Mononuclear cell (primary cell): ENCODE measurements at regions not wholly inside any gene's neighbourhood (a gene's known extent, or its start where the extent isn't known, plus 50 kb on each side); places are given as distances from the start of the nearest gene placed in this dataset.

ENCODE experiments used
- H3K27me3 ChIP-seq: 2 replicates; pipeline ENCODE4 v1.6.0; 2011; ENCODE audit warnings: low read length, control low read depth; ENCODE audit not compliant: insufficient read depth
- H3K4me1 ChIP-seq: 2 replicates; pipeline ENCODE4 v1.5.1; 2011; ENCODE audit warnings: mild to moderate bottlenecking, low read length, control low read depth; ENCODE audit not compliant: insufficient read depth
- H3K4me3 ChIP-seq: 2 replicates; pipeline ENCODE4 v1.5.1; 2011; ENCODE audit warnings: mild to moderate bottlenecking, low read length, moderate library complexity
- H3K9me3 ChIP-seq: 2 replicates; pipeline ENCODE4 v1.5.1; 2011; ENCODE audit warnings: low read depth, mild to moderate bottlenecking, control low read depth, low read length

DNA sequence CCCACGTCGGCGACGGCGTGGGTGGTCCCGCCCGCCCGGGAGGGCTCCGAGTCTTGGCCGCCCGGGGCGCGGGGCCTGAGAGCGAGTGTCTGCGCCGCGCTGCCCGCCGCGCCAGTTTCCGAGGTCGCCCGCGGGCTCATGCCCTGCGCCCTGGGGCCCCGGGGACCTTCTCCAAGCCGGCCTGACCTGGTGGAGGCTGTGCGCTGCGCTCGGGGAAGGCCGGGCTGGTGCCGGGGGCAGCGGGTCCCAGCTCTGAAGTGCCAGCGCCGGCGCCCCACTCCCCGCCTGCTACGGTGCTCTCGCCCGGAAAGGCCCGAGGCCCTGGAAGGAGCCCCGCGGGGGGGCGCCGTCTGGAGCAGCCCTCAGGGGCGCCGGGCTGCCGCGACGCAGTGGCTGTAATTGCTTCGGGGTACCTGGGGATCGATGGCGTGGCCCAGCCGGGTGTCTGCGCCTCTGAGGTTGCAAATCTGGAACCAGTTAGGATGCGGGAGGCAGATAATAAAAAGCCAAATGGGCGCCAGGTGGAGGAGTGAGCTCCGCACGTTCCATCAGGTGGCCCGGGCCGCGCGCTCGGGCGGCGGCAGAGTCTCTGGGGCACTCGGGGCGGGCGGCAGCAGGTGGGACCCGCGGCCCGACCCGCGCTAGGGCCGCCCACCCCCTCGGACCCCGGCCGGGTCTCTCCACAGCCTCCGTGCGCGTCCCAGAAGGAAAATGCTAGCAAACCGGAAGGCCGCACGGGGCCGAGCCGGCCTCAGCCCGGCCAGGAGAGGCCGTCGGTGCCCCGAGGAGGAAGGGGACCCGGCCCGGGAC lies 102.3 kb upstream of the DIO3 start:
- H3K4me3 ChIP-seq = no peak overlapping the region
- no peaks in the 10 kb centered on the region for H3K4me1 ChIP-seq
- H3K27me3 ChIP-seq = peaks cover 60% of the 10 kb centered on the region
- no peaks in the 10 kb centered on the region for H3K9me3 ChIP-seq

DNA sequence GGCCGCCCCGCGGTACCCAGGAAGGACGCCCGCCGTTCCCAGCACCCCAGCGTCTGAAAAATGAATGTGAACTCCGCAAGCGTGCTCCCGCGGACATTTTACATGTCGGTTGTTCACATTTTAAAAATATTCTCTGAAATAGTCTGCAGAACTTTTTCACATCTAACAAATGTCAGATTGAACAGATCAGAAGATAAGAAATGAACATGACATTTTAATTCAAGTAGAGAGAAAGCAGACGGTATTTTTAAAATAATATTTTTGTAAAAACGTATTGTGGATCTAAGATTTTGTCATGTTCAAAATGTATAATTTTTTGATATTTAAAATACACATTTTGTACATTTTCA lies 101.8 kb upstream of the DIO3 start:
- H3K4me1 ChIP-seq = no peaks in the 10 kb centered on the region
- no peaks in the 10 kb centered on the region for H3K9me3 ChIP-seq
- H3K4me3 ChIP-seq = no peak overlapping the region
- H3K27me3 ChIP-seq = peaks cover 55% of the 10 kb centered on the region

DNA sequence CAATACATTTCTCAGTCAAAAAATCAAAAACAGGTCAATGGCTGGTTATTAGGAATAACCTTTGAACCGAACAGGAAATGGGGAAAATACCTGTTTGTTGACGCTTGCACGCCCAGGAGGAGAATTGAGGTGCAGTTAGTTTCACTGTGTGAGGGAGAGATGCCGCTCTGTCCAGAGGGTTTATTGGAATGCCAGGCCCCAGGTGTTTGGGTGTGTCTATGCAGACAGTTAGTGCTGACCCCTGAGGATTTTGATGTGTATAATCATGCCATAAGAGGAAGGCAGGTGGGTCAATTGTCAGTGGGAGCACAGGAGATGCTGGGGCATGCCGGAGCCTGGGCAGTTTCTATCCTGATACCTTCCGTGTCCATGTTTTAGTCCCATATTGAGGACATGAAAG lies 100.8 kb upstream of the DIO3 start:
- H3K9me3 ChIP-seq = no peaks in the 10 kb centered on the region
- no peaks in the 10 kb centered on the region for H3K4me1 ChIP-seq
- no peak overlapping the region for H3K4me3 ChIP-seq
- peaks cover 47% of the 10 kb centered on the region for H3K27me3 ChIP-seq

DNA sequence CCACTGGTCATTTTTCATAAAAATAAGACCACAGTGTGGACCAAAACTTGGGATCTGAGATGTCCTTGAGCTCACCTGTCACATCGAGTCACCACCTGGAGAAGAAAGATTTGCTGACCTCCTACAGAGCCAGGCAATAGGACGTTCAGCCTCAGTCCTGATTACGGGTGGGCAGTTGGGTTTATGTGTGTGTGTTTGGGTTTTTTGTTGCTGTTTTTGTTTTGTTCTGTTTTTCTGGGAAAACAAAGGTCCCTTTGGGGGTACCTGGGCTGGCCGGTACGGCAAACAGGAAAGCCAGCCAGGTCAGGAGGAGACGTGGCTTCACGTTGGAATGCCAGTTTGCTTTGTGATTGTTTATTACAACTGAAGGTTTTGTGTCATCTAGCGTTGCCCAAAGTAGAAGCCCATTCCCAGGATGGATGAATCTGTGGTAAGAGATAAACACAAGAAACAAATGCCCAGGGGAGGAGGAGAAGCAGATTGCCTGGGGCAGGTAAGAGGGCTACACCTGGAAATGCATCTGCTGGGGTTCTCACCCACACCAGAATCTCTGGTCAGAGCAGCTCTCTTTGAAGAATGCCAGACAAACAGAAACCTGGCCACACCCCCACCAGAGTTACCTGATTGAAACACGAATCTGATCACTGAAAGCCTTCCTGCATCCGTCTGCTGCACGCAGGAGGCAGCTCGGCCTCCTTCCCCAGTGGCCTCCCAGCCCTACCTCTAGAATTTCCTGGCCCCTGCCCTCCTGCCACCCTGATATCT lies 100.1 kb upstream of the DIO3 start:
- Histone ChIP-seq H3K4me3 (no peak overlapping the region), H3K4me1 (no peaks in the 10 kb centered on the region), H3K9me3 (no peaks in the 10 kb centered on the region), H3K27me3 (peaks cover 40% of the 10 kb centered on the region)

DNA sequence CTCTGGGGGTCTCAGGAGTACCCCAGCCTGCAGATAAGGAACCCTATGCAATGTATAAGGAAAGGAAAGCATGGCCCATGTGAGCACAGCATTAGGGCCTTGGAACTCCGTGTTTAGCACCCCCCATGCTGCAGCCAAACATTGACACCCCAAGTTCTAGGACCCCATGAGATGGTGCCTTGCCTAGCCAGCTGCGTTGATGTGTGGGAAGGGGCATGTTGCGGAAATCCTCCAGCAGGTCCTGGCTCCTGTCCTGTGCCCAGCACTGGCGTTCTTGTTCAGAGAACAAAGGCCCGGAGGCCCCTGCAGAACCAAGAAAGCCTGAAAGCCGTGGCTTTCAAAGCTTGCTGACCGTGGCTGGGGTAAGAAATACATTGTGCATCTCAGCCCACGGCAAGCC lies 99.4 kb upstream of the DIO3 start:
- Histone ChIP-seq H3K4me1 (no peaks in the 10 kb centered on the region), H3K27me3 (peaks cover 33% of the 10 kb centered on the region), H3K9me3 (no peaks in the 10 kb centered on the region), H3K4me3 (no peak overlapping the region)

DNA sequence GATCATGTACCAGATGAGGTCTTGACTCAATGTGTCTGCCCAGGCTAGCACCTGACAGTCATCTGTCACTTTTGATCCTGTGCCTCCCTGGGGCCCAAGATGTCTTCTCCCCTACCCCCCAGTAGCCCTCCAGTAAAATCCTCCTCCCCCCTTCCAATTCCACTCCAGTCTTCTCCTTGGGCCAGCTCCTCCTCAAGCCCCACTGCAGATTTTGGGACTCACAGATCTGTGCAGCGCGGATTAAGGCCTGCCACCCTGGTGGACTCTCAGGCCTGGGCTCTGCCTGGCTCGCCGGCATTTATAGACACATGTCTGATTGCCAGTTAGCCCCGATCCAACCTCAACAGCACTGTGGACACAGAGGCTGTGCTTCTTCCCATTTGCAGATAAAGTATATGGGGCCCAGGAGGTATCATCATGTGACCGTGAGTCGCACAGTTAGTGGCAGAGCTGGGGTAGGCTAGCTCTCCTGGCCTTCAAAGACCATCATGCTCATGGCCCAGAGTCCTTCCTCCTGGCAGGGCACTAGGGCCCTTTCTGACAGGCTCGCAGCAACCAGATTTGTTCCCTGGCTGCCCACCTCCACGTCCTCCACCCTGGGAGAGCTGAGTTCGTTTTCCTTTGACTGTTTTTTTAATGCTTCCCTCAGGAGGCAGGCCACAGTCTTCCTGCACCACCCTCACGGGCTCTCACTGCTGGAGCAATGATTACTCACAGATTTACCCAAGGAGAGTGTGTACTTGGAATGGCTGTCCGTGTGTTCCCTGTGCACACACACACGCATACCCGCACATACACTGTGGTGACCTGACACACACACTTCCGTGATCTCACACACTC lies 98.3 kb upstream of the DIO3 start:
- Histone ChIP-seq H3K27me3 (peaks cover 28% of the 10 kb centered on the region), H3K9me3 (no peaks in the 10 kb centered on the region), H3K4me1 (no peaks in the 10 kb centered on the region), H3K4me3 (no peak overlapping the region)

DNA sequence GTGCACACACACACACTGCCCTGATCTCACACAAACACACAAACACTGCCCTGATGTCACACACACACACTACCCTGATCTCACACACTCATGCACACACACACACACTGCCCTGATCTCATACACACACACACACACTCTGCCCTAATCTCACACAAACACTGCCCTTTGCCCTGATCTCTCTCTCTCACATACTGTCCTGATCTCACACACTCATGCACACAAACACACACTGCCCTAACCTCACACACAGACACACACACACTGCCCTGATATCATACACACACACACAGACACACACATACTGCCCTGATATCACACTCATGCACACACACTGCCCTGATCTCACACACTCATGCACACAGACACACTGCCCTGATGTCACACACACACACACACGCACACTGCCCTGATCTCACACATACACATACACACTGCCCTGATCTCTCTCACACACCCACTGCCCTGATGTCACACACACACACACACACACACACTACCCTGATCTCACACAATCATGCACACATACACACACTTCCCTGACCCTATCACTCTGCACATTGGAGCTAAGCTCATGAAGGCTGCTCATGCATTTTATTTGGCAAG lies 97.6 kb upstream of the DIO3 start:
- Histone ChIP-seq H3K4me1 (no peaks in the 10 kb centered on the region), H3K27me3 (peaks cover 27% of the 10 kb centered on the region), H3K4me3 (no peak overlapping the region), H3K9me3 (no peaks in the 10 kb centered on the region)

DNA sequence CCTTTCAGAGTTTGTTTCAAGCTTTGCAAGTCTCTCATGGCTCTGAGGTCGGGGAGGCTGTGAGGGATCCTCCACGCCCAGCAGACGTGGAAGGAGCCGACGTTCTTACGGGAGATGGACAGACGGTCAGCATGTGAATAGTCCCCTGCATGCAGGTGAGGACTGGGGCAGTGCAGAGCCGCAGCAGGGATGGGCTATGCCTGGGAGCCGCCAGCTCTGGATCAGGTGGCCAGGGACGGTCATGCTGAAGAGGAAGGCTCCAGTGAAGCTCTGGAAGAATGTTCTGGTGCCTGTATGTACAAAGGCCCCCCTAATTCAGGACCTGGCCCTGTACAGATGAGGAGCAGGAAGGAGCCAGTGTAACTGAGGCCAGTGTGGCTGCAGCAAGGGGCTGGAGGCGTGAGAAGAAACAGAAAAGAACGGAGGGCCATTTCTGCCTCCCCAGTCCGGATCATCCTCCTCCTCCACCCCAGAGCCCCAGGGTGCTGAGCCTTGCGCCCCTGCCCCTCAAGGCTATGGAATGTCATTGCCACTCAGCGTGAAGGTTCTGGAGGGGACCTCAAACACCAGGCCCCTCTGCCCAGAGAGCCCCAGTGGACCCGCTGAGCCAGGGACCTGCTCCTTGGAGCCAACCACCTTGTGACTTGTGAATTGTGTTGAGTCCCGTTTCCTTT lies 96.8 kb upstream of the DIO3 start:
- Histone ChIP-seq H3K4me3 (no peak overlapping the region), H3K4me1 (no peaks in the 10 kb centered on the region), H3K27me3 (peaks cover 20% of the 10 kb centered on the region), H3K9me3 (no peaks in the 10 kb centered on the region)

DNA sequence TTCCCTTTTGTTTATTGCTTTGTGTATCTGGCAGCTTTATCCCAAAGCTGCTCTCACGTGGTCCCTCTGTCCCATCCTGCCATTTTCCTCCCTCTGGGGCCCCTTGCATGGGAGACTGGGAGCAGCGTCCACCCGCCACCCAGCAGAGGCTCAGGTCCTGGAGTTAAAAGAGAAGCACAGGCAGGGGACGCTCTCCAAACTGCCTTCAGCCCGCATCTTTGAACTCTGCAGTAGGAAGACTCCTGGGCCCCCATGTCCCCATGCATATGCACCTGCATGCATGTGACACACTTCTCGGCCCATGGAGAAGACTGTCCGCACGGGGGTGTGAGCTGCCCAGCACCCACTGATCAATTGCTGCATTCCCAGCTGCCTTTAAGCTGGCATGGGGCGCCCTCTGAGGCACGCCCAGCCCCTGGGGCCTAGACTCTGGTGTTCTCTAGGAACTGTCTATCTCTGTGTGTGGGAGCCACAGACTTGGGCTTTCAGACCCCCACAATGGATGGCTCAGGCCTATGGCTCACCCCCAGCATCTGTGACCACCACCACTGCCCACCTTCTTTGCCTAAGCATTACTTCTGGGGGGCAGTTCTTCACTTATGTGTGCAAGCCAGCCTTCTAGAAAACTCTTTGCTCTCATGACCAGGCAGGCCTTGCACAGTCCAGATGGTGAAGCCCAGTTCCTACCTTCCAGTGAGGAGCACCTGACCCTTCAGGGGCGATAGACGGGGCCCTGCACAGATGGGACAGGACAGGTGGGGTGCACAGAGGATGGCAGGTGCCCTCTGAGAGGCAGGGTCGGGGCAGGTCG lies 96.1 kb upstream of the DIO3 start:
- H3K9me3 ChIP-seq = no peaks in the 10 kb centered on the region
- H3K27me3 ChIP-seq = peaks cover 13% of the 10 kb centered on the region
- H3K4me3 ChIP-seq = no peak overlapping the region
- no peaks in the 10 kb centered on the region for H3K4me1 ChIP-seq

DNA sequence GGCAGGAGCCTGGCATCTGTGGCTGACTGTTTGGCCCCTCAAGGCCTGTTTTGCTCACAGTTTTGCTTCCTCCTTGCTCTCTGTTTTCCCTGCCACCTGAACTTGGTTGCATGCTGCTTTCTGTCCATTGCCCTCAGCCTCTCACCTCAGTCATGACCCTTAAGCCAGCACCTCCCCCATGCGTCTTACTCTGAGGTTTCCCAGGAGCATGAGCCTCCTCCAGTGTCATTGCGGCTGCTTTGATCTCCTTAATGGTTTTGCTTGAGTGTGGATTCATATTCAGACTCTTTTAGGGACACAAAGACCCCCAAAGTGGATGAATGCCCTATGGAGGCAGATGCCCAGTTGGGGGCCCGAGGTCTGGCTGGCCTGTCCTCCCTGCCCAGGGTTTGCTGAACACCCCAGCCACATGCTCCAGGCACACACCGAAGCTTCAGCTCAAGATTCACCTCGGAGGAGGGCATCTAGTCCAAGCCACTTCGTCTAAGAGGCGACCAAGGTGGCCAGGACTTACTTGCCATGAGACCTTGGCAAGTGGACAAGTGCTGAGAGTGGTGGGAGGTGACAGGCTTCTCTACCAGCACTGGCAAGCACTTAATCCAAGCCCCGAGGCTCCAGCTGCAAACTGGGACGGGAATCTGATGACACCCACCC lies 95.4 kb upstream of the DIO3 start:
- H3K4me1 ChIP-seq = no peaks in the 10 kb centered on the region
- no peak overlapping the region for H3K4me3 ChIP-seq
- peaks cover 5% of the 10 kb centered on the region for H3K27me3 ChIP-seq
- H3K9me3 ChIP-seq = no peaks in the 10 kb centered on the region

DNA sequence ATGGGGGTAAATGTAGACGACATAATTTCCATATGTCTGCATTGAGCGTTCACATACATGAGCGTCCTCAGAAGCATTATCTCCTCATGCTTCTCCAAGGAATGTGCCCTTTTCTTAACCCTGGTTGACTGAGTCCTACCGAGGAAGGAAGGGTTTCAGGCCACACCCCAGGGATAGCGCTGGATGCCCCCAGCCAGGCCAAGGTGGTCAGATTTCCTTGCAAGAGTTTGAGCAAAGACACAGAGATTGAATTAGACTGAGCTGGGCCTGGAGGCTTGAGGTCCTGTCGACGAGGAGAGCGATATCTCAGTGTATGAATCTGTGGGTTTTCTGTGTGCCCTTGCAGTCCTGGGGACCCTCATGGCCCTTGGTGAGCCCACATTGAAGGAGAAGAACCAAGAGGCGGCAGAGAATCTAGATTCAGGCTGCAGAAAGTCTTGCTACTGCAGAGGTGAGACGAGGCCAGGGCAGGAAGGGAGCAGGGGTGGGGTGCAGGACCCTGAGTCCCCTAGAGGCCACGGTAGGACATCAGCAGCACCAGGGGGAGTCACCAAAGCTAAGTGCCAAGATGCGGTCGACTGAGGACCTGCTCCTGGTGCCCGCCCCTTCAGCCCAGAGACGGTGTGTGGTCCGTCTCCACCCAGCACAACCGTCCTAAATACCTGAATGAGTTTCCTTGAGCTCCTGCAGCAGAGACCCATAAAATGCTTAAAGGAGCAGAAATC lies 94.7 kb upstream of the DIO3 start:
- Histone ChIP-seq H3K27me3 (no peaks in the 10 kb centered on the region), H3K4me3 (no peak overlapping the region), H3K4me1 (no peaks in the 10 kb centered on the region), H3K9me3 (no peaks in the 10 kb centered on the region)

DNA sequence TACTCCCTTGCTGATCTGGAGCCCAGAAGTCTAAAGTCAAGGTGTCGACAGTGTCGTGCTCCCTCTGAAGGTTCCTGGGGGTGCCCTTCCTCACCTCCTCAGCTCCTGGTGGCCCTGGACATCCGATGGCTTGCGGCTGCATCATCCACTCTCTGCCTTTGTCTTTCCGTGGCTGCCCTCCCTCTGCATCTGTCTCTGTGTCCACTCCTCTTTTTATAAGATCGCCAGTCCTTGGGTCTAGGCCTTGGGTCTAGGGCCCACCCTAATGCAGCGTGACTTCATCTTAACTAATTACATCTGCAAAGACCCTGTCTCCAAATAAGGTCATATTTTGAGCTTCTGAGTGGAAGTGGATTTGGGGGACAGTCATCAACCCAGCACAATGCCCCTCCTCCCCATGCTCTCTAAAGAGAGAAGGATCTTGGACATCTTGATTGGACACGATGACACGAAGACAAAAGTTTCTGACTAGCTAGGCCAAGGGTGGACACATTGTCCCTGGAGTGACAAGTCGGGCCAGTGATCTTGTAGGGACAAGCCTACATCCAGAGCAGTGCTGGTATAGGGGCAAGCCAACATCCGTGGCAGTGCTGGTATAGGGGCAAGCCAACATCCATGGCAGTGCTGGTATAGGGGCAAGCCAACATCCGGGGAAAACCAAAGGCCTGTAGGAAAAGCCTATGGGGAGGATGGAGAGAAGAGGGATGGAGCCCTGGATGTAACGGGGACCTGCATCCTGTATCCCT lies 93.9 kb upstream of the DIO3 start:
- Histone ChIP-seq H3K4me3 (no peak overlapping the region), H3K4me1 (no peaks in the 10 kb centered on the region), H3K9me3 (no peaks in the 10 kb centered on the region), H3K27me3 (no peaks in the 10 kb centered on the region)
